Spinal cord (tissue), 9 donors: ENCODE measurements at regions not wholly inside any gene's neighbourhood (a gene's known extent, or its start where the extent isn't known, plus 50 kb on each side); places are given as distances from the start of the nearest gene placed in this dataset.

Experiments used
- DNase-seq, 6 donors: peaks; one replicate each; pipeline versions ENCODE4 v3.0.0 to v3.0.0-alpha.2; 2013 to 2015; ENCODE audit warnings: low spot score in 6 of 6, low read depth in 4 of 6
- H3K27ac ChIP-seq: one replicate; pipeline ENCODE4 v1.5.1; 2013; ENCODE audit warnings: low read depth, low read length, control low read depth
- H3K27me3 ChIP-seq: one replicate; pipeline ENCODE4 v1.6.1; 2013; ENCODE audit warnings: low read length; ENCODE audit not compliant: control insufficient read depth, insufficient read depth
- H3K36me3 ChIP-seq: one replicate; pipeline ENCODE4 v1.6.1; 2013; ENCODE audit warnings: low read length; ENCODE audit not compliant: control insufficient read depth, insufficient read depth
- H3K4me1 ChIP-seq: one replicate; pipeline ENCODE4 v1.6.1; 2013; ENCODE audit warnings: low read length; ENCODE audit not compliant: control insufficient read depth, insufficient read depth
- H3K4me3 ChIP-seq: one replicate; pipeline ENCODE4 v1.5.1; 2013; ENCODE audit warnings: low read depth, low read length, control low read depth
- H3K9me3 ChIP-seq: one replicate; pipeline ENCODE4 v1.6.1; 2013; ENCODE audit warnings: low read length; ENCODE audit not compliant: control insufficient read depth, insufficient read depth
- WGBS: methylation state at CpG from one replicate; pipeline ENCODE4 v1.1.5; 2013; ENCODE audit warnings: missing lambda C conversion rate; ENCODE audit not compliant: insufficient coverage; 5-methylcytosine and 5-hydroxymethylcytosine counted together
- donor health status: healthy.

DNA sequence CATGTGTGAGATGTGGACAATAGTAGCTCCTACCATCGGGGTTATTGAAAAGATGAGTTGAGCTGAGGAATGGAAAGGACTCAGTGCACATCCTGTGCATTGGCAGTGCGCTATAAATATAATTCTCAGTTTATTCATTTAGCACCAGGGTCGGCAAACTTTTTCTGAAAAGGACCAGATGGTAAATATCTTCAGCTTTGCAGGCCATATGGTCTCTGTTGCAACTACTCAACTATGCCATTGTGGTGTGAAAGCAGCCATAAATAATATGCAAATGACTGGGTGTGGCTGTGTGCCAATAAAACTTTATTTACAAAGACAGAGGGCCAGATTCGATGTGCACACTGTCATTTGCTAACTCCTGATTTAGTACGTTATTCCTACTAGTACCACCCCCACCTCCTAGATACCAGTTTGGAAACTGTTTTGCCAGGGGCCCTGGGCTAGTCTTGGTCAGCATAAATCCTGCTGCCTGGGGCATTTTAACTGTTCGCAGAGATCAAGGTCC is 422.9 kb upstream of the MKI67 start:
- WGBS = 86% methylated on average over 4 of the region's 6 CpGs
- H3K4me3 ChIP-seq = no peak overlapping the region
- H3K27me3 ChIP-seq = peaks cover 6% of the 10 kb centered on the region
- H3K4me1 ChIP-seq = peaks cover 17% of the 10 kb centered on the region
- H3K27ac ChIP-seq = no peak overlapping the region
- H3K9me3 ChIP-seq = no peaks in the 10 kb centered on the region
- H3K36me3 ChIP-seq = no peaks in the 10 kb centered on the region
- DNase-seq = peak in 2 of 6 donors; percentile 23 to 89

DNA sequence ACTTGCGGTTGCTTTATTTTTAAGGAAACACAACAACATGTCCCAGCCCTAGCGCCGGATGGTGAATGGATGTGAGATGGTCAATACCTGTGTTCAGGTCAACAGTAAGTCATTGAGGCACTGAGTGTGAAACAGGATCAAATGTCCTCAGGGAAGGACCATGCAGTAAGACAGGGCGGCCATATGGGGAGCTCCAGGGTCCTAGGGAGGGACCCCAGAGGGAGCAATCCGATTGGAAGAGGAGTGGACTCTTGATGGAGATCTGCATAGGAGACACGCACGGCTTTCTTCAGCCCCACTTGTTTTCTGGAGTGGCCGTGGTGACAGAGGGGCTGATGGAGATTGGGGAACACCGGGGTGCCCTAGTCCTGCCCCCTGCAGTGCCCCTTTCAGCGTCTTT is 423.8 kb upstream of the MKI67 start:
- peaks cover 4% of the 10 kb centered on the region for H3K27me3 ChIP-seq
- WGBS = 94% methylated on average over 9 of the region's 10 CpGs
- no peak overlapping the region for H3K27ac ChIP-seq
- H3K9me3 ChIP-seq = no peaks in the 10 kb centered on the region
- H3K4me3 ChIP-seq = no peak overlapping the region
- DNase-seq = no peak
- H3K4me1 ChIP-seq = peaks cover 12% of the 10 kb centered on the region
- no peaks in the 10 kb centered on the region for H3K36me3 ChIP-seq

DNA sequence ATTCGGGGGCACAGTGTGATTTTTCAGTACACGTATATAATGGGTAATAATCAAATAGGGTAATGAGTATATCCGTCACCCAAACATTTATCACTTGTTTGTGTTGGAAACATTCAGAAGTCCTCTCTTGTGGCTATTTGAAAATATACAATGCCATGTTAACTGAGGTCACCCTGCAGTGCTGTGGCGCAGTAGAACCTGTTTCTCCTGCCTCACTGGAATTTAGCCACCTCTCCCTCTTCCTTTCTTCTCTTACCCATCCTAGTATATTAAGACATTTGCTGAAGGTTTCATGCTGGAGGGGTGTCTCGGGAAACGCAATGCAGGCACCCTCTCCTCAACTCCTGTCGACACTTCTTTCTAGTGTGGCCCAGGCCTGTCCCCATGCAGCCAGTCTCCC is 425.3 kb upstream of the MKI67 start:
- no peak overlapping the region for H3K27ac ChIP-seq
- no peak for DNase-seq
- H3K4me1 ChIP-seq = peaks cover 6% of the 10 kb centered on the region
- H3K4me3 ChIP-seq = no peak overlapping the region
- H3K36me3 ChIP-seq = no peaks in the 10 kb centered on the region
- WGBS = 87% methylated on average over 2 of the region's 7 CpGs
- H3K9me3 ChIP-seq = no peaks in the 10 kb centered on the region
- peaks cover 6% of the 10 kb centered on the region for H3K27me3 ChIP-seq

DNA sequence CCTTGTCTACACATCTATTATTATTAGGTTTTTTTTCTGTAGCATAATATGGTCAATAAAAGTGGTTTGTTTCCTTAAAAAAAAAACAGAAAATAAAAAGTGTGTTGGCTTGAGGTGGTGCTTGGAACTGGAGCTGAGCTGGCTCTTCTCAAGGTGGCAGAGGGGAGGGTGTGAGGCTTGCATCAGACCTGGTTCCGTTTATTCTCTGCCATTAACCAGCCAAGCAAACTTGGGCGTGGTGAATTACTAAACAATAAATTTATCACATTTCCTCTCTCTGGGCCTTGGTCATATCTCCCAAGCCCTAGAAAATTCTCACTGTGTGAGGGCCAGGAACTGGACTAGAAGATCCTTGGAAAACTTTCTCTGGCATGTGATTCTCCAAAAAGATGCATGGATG is 427.5 kb upstream of the MKI67 start:
- no peak overlapping the region for H3K27ac ChIP-seq
- H3K9me3 ChIP-seq = no peaks in the 10 kb centered on the region
- 100% methylated on average over 1 of the region's 2 CpGs for WGBS
- no peaks in the 10 kb centered on the region for H3K4me1 ChIP-seq
- DNase-seq = no peak
- H3K4me3 ChIP-seq = no peak overlapping the region
- peaks cover 2% of the 10 kb centered on the region for H3K27me3 ChIP-seq
- no peaks in the 10 kb centered on the region for H3K36me3 ChIP-seq

GRCh38 chr10:128556182-128557110 is 430.2 kb upstream of the MKI67 start:
- WGBS = 53% methylated on average over 5 of the region's 15 CpGs
- no peak overlapping the region for H3K27ac ChIP-seq
- no peak for DNase-seq
- no peaks in the 10 kb centered on the region for H3K4me1 ChIP-seq
- no peaks in the 10 kb centered on the region for H3K36me3 ChIP-seq
- H3K27me3 ChIP-seq = peaks cover 2% of the 10 kb centered on the region
- peaks cover under 1% of the 10 kb centered on the region for H3K9me3 ChIP-seq
- no peak overlapping the region for H3K4me3 ChIP-seq

- peaks cover 2% of the 10 kb centered on the region for H3K27me3 ChIP-seq
- no peak overlapping the region for H3K27ac ChIP-seq
- no peaks in the 10 kb centered on the region for H3K36me3 ChIP-seq
- no peaks in the 10 kb centered on the region for H3K4me1 ChIP-seq
- peaks cover 3% of the 10 kb centered on the region for H3K9me3 ChIP-seq
- no peak overlapping the region for H3K4me3 ChIP-seq
- 66% methylated on average over 12 of the region's 12 CpGs for WGBS
- DNase-seq = peak in 1 of 6 donors; percentile 54
Measured at GRCh38 chr10:128557149-128557710, 431.0 kb upstream of the MKI67 start.

DNA sequence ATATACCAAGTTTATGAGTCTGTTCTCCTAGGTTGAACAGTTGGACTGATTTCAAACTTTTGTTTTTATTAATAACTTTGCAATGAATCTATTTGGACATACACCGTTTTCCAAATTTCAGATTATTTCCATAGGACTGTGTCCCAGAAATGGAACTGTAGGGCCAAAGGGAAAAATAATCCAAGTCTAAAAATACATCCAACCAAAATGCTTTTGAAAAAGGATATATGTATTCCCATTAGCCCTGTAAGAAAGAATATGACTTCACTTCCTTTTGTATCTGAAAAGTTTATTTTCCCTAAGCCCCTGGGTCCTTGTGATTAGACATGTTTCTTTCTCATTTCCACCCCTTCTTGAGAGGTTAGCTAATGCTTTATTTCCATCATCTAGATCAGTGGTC is 434.2 kb upstream of the MKI67 start:
- WGBS = no CpG with 5 or more reads among the region's 1 CpG
- DNase-seq = no peak
- H3K9me3 ChIP-seq = peaks cover 4% of the 10 kb centered on the region
- peaks cover 2% of the 10 kb centered on the region for H3K27me3 ChIP-seq
- no peak overlapping the region for H3K27ac ChIP-seq
- no peaks in the 10 kb centered on the region for H3K4me1 ChIP-seq
- H3K36me3 ChIP-seq = no peaks in the 10 kb centered on the region
- no peak overlapping the region for H3K4me3 ChIP-seq

DNA sequence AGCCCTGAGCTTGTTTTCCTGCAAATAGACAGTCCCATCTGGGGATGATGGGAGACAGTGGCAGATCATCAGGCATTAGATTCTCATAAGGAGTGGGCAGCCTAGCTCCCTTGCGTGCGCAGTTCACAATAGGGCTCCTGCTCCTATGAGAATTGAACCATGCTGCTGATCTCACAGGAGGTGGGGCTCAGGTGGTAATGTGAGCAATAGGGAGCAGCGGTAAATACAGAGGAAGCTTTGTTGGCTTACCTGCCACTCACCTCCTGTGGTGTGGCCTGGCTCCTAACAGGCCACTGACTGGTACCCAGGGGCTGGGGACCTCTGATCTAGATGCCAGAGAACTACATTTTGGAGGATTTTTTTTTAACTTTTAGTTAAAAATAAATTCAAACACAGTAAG is 434.8 kb upstream of the MKI67 start:
- H3K27me3 ChIP-seq = peaks cover 2% of the 10 kb centered on the region
- 94% methylated on average over 3 of the region's 3 CpGs for WGBS
- DNase-seq = no peak
- H3K4me3 ChIP-seq = no peak overlapping the region
- no peaks in the 10 kb centered on the region for H3K36me3 ChIP-seq
- no peak overlapping the region for H3K27ac ChIP-seq
- no peaks in the 10 kb centered on the region for H3K4me1 ChIP-seq
- peaks cover 4% of the 10 kb centered on the region for H3K9me3 ChIP-seq

DNA sequence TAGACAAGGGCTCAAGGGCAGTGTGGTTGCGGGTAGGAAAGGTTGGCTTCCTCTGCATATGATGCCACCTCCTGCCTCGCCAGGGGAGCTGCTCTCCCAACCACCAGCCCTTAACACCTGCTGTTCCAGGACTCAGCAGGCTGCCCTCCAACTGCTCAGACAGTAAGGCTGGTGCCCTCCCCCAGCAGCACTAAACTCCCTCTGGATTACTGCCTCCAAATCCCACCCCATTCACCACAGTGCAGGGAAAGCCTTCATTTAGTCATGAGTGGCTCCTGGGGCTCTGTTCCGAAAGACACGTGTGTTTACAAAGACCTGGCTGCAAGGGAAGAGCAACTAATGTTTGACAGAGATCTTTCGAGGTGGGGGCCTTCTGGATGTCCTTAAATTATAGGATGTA is 437.2 kb upstream of the MKI67 start:
- Histone ChIP-seq H3K36me3 (no peaks in the 10 kb centered on the region), H3K9me3 (peaks cover 4% of the 10 kb centered on the region), H3K4me1 (peaks cover 22% of the 10 kb centered on the region), H3K27ac (no peak overlapping the region), H3K4me3 (no peak overlapping the region), H3K27me3 (no peaks in the 10 kb centered on the region)
- DNase-seq = no peak
- 96% methylated on average over 3 of the region's 5 CpGs for WGBS

DNA sequence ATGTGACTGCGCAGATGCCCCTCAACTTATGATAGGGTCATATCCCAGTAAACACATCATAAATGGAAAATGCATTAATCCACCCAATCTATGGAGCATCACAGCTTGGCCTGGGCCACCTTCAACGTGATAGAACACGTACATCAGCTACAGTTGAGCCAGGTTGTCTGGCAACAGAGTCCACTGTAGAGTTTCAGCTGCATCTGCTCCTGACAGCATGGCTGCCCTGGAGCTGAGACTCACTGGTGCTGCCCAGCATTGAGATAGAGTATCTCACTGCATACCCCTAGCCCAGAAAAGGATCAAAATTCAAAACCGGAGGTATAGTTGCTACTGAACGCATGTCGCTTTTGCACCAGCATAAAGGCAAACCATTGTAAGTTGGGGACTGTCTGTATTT is 437.7 kb upstream of the MKI67 start:
- H3K9me3 ChIP-seq = peaks cover 4% of the 10 kb centered on the region
- H3K27me3 ChIP-seq = no peaks in the 10 kb centered on the region
- H3K4me1 ChIP-seq = peaks cover 23% of the 10 kb centered on the region
- H3K4me3 ChIP-seq = no peak overlapping the region
- WGBS = 100% methylated on average over 5 of the region's 6 CpGs
- H3K36me3 ChIP-seq = no peaks in the 10 kb centered on the region
- no peak overlapping the region for H3K27ac ChIP-seq
- DNase-seq = no peak
